Suprapubic skin (tissue), 4 donors: ENCODE measurements at regions not wholly inside any gene's neighbourhood (a gene's known extent, or its start where the extent isn't known, plus 50 kb on each side); places are given as distances from the start of the nearest gene placed in this dataset.

Experiments used
- DNase-seq, 2 donors: peaks; one replicate each; pipeline ENCODE4 v3.0.0-alpha.2; 2019; ENCODE audit warnings: low spot score in 2 of 2
- H3K27ac ChIP-seq: fragments of 200-600 bp; sonication (generic); one replicate; pipeline ENCODE4 v1.5.1; 2019
- H3K27me3 ChIP-seq: fragments of 200-600 bp; sonication (generic); one replicate; pipeline ENCODE4 v1.5.1; 2019
- H3K36me3 ChIP-seq: fragments of 200-600 bp; sonication (generic); one replicate; pipeline ENCODE4 v1.5.1; 2019
- H3K4me1 ChIP-seq: fragments of 200-600 bp; sonication (generic); one replicate; pipeline ENCODE4 v1.5.1; 2019
- H3K4me3 ChIP-seq: fragments of 200-600 bp; sonication (generic); one replicate; pipeline ENCODE4 v1.5.1; 2019; ENCODE audit warnings: mild to moderate bottlenecking
- H3K9me3 ChIP-seq: fragments of 200-600 bp; sonication (generic); one replicate; pipeline ENCODE4 v1.5.1; 2019
- CTCF ChIP-seq, 2 donors: fragments of 200-600 bp in 1 of 2; fragments of 450-650 bp in 1 of 2; sonication (generic) in 1 of 2; IDR thresholded peaks; one replicate each; pipeline ENCODE4 v1.5.1; 2016 to 2019; ENCODE audit warnings: antibody characterized with exemption in 2 of 2, mild to moderate bottlenecking in 1 of 2, moderate library complexity in 1 of 2
- EP300 ChIP-seq: sonication (generic); formaldehyde crosslinking; IDR thresholded peaks from one replicate; pipeline ENCODE4 v1.6.1; 2017; ENCODE audit warnings: antibody characterized with exemption
- POLR2A ChIP-seq, 2 donors: fragments of 450-650 bp; IDR thresholded peaks; one replicate each; pipeline ENCODE4 v1.6.1; 2017; ENCODE audit warnings: antibody characterized with exemption in 2 of 2, mild to moderate bottlenecking in 2 of 2, moderate library complexity in 2 of 2
- POLR2AphosphoS5 ChIP-seq, 3 donors: sonication (generic); formaldehyde crosslinking; IDR thresholded peaks; one replicate each; pipeline ENCODE4 v1.6.1; 2017; ENCODE audit warnings: antibody characterized with exemption in 3 of 3
- WGBS: methylation state at CpG from one replicate; pipeline ENCODE4 v1.1.5; 2018; 5-methylcytosine and 5-hydroxymethylcytosine counted together

GRCh38 chrX:126886997-126887396, 67.5 kb downstream of the PRR32 start:
- no peak overlapping the region for H3K27ac ChIP-seq
- no peak for DNase-seq
- H3K9me3 ChIP-seq, result no peaks in the 10 kb centered on the region
- H3K36me3 ChIP-seq, result no peaks in the 10 kb centered on the region
- no peak overlapping the region for H3K4me3 ChIP-seq
- H3K4me1 ChIP-seq, result no peaks in the 10 kb centered on the region
- no peaks in the 10 kb centered on the region for H3K27me3 ChIP-seq
- WGBS, result 81% methylated on average over 1 of the region's 1 CpG
- TF ChIP-seq POLR2AphosphoS5 (IDR thresholded peaks at IDR 0.05) (no peak), CTCF (IDR thresholded peaks at IDR 0.05) (no peak), POLR2A (IDR thresholded peaks at IDR 0.05) (no peak), EP300 (no peak)

- H3K4me1 ChIP-seq, result no peaks in the 10 kb centered on the region
- no peaks in the 10 kb centered on the region for H3K36me3 ChIP-seq
- H3K27me3 ChIP-seq, result no peaks in the 10 kb centered on the region
- no peaks in the 10 kb centered on the region for H3K9me3 ChIP-seq
- no peak overlapping the region for H3K27ac ChIP-seq
- 85% methylated on average over 2 of the region's 3 CpGs for WGBS
- no peak overlapping the region for H3K4me3 ChIP-seq
- TF ChIP-seq POLR2AphosphoS5 (IDR thresholded peaks at IDR 0.05) (no peak), EP300 (no peak), CTCF (IDR thresholded peaks at IDR 0.05) (no peak), POLR2A (IDR thresholded peaks at IDR 0.05) (no peak)
- no peak for DNase-seq
Measured at GRCh38 chrX:126900937-126901336, 81.4 kb downstream of the PRR32 start.

GRCh38 chrX:126929071-126929470, 109.5 kb downstream of the PRR32 start:
- 88% methylated on average over 1 of the region's 1 CpG for WGBS
- H3K9me3 ChIP-seq, result no peaks in the 10 kb centered on the region
- no peak overlapping the region for H3K27ac ChIP-seq
- no peaks in the 10 kb centered on the region for H3K27me3 ChIP-seq
- no peak for DNase-seq
- H3K4me3 ChIP-seq, result no peak overlapping the region
- no peaks in the 10 kb centered on the region for H3K4me1 ChIP-seq
- TF ChIP-seq POLR2AphosphoS5 (IDR thresholded peaks at IDR 0.05) (no peak), POLR2A (IDR thresholded peaks at IDR 0.05) (no peak), EP300 (no peak), CTCF (IDR thresholded peaks at IDR 0.05) (no peak)
- no peaks in the 10 kb centered on the region for H3K36me3 ChIP-seq

- DNase-seq, result no peak
- 85% methylated on average over 3 of the region's 3 CpGs for WGBS
- no peaks in the 10 kb centered on the region for H3K4me1 ChIP-seq
Measured at GRCh38 chrX:126967225-126967624, 147.7 kb downstream of the PRR32 start.

GRCh38 chrX:126982158-126982557, 162.6 kb downstream of the PRR32 start:
- H3K27me3 ChIP-seq, result no peaks in the 10 kb centered on the region
- no peaks in the 10 kb centered on the region for H3K36me3 ChIP-seq
- WGBS, result 83% methylated on average over 3 of the region's 3 CpGs
- no peaks in the 10 kb centered on the region for H3K4me1 ChIP-seq
- H3K4me3 ChIP-seq, result no peak overlapping the region
- no peak overlapping the region for H3K27ac ChIP-seq
- no peaks in the 10 kb centered on the region for H3K9me3 ChIP-seq
- TF ChIP-seq POLR2A (IDR thresholded peaks at IDR 0.05) (no peak), CTCF (IDR thresholded peaks at IDR 0.05) (no peak), EP300 (no peak), POLR2AphosphoS5 (IDR thresholded peaks at IDR 0.05) (no peak)
- DNase-seq, result no peak

More at GRCh38 chrX:126967225-126967624, 147.7 kb downstream of the PRR32 start:
- Histone ChIP-seq H3K9me3 (no peaks in the 10 kb centered on the region), H3K27me3 (no peaks in the 10 kb centered on the region), H3K27ac (no peak overlapping the region), H3K4me3 (no peak overlapping the region), H3K36me3 (no peaks in the 10 kb centered on the region)
- TF ChIP-seq POLR2A (IDR thresholded peaks at IDR 0.05) (no peak), CTCF (IDR thresholded peaks at IDR 0.05) (no peak), EP300 (no peak), POLR2AphosphoS5 (IDR thresholded peaks at IDR 0.05) (no peak)
